Fibroblast of lung (primary cell): ENCODE measurements at regions not wholly inside any gene's neighbourhood (a gene's known extent, or its start where the extent isn't known, plus 50 kb on each side); places are given as distances from the start of the nearest gene placed in this dataset.

Experiments
- DNase-seq, 2 donors: peaks; one replicate each; pipeline versions ENCODE4 v3.0.0 to v3.0.0-alpha.2; 2010; ENCODE audit warnings: low read depth in 2 of 2
- H2AFZ ChIP-seq: 2 replicates; pipeline ENCODE4 v1.5.1; 2012; ENCODE audit warnings: low read length, control low read depth, inconsistent platforms
- H3K27ac ChIP-seq: 2 replicates; pipeline ENCODE4 v1.5.1; 2011; ENCODE audit warnings: low read length, control low read depth; ENCODE audit not compliant: insufficient read depth
- H3K27me3 ChIP-seq: 2 replicates; pipeline ENCODE4 v1.5.1; 2011; ENCODE audit warnings: mild to moderate bottlenecking, low read length; ENCODE audit not compliant: control insufficient read depth, insufficient read depth
- H3K36me3 ChIP-seq: 2 replicates; pipeline ENCODE4 v1.5.1; 2011; ENCODE audit warnings: low read length; ENCODE audit not compliant: control insufficient read depth, insufficient read depth
- H3K4me1 ChIP-seq: 2 replicates; pipeline ENCODE4 v1.5.1; 2011; ENCODE audit warnings: low read length; ENCODE audit not compliant: control insufficient read depth, insufficient read depth; ENCODE audit errors: extremely low read depth
- H3K4me2 ChIP-seq: 2 replicates; pipeline ENCODE4 v1.5.1; 2011; ENCODE audit warnings: low read length, control low read depth; ENCODE audit not compliant: insufficient read depth; ENCODE audit errors: extremely low read depth
- H3K4me3 ChIP-seq, 4 experiments: fragments of 200-600 bp in 1 of 4; sonication (generic) in 1 of 4; replicated peaks in 1 of 4; 2 replicates each; pipeline ENCODE4 v1.5.1; 2011 to 2016; ENCODE audit warnings: low read length in 4 of 4, low read depth in 3 of 4, mild to moderate bottlenecking in 3 of 4, control low read depth in 2 of 4, inconsistent platforms in 1 of 4, mixed read lengths in 1 of 4; ENCODE audit not compliant: insufficient read depth in 1 of 4; ENCODE audit errors: control extremely low read depth in 1 of 4
- H3K79me2 ChIP-seq: 2 replicates; pipeline ENCODE4 v1.5.1; 2012; ENCODE audit warnings: mild to moderate bottlenecking, low read length, inconsistent platforms; ENCODE audit not compliant: control insufficient read depth, insufficient read depth
- H3K9ac ChIP-seq: 2 replicates; pipeline ENCODE4 v1.5.1; 2011; ENCODE audit warnings: mild to moderate bottlenecking, low read length, control low read depth; ENCODE audit not compliant: insufficient read depth
- H3K9me3 ChIP-seq: 2 replicates; pipeline ENCODE4 v1.5.1; 2012; ENCODE audit warnings: low read depth, low read length; ENCODE audit not compliant: control insufficient read depth, insufficient read depth
- H4K20me1 ChIP-seq: 2 replicates; pipeline ENCODE4 v1.5.1; 2011; ENCODE audit warnings: low read length; ENCODE audit not compliant: control insufficient read depth, insufficient read depth; ENCODE audit errors: extremely low read depth
- EZH2 ChIP-seq: IDR thresholded peaks from 2 replicates; pipeline ENCODE4 v1.5.1; 2012; ENCODE audit warnings: low read length, control low read depth, mild to moderate bottlenecking; ENCODE audit errors: missing control alignments
- TF ChIP-seq, protein P1 (sequence below), 2 donors: IDR thresholded peaks in 1 of 2; conservative IDR thresholded peaks in 1 of 2; 1 replicate in 1 of 2; 2 replicates in 1 of 2; pipeline ENCODE4 v1.5.1; 2011 to 2012; ENCODE audit warnings: low read length in 2 of 2, control low read depth in 1 of 2, inconsistent platforms in 1 of 2, low read depth in 1 of 2, mild to moderate bottlenecking in 1 of 2

- H3K27ac ChIP-seq: no peak overlapping the region
- no peaks in the 10 kb centered on the region for H3K27me3 ChIP-seq
- H3K4me1 ChIP-seq: no peaks in the 10 kb centered on the region
- no peak for DNase-seq
- no peaks in the 10 kb centered on the region for H3K9me3 ChIP-seq
- H3K36me3 ChIP-seq: no peaks in the 10 kb centered on the region
- H2AFZ ChIP-seq: no peak overlapping the region
- TF ChIP-seq, protein P1, sequence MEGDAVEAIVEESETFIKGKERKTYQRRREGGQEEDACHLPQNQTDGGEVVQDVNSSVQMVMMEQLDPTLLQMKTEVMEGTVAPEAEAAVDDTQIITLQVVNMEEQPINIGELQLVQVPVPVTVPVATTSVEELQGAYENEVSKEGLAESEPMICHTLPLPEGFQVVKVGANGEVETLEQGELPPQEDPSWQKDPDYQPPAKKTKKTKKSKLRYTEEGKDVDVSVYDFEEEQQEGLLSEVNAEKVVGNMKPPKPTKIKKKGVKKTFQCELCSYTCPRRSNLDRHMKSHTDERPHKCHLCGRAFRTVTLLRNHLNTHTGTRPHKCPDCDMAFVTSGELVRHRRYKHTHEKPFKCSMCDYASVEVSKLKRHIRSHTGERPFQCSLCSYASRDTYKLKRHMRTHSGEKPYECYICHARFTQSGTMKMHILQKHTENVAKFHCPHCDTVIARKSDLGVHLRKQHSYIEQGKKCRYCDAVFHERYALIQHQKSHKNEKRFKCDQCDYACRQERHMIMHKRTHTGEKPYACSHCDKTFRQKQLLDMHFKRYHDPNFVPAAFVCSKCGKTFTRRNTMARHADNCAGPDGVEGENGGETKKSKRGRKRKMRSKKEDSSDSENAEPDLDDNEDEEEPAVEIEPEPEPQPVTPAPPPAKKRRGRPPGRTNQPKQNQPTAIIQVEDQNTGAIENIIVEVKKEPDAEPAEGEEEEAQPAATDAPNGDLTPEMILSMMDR (conservative IDR thresholded peaks at IDR 0.05 in 1 of 2, IDR thresholded peaks at IDR 0.05 in 1 of 2; ENCODE audit: low read depth in 1 of 2, low read length in 2 of 2): no peak
- no peak for TF ChIP-seq EZH2
- no peak overlapping the region for H3K9ac ChIP-seq
- no peaks in the 10 kb centered on the region for H3K79me2 ChIP-seq
- no peak overlapping the region for H3K4me3 ChIP-seq
- H4K20me1 ChIP-seq: no peaks in the 10 kb centered on the region
- H3K4me2 ChIP-seq: no peak overlapping the region
Observed at GRCh38 chr14:94827711-94828447, 58.0 kb upstream of the GSC start.

DNA sequence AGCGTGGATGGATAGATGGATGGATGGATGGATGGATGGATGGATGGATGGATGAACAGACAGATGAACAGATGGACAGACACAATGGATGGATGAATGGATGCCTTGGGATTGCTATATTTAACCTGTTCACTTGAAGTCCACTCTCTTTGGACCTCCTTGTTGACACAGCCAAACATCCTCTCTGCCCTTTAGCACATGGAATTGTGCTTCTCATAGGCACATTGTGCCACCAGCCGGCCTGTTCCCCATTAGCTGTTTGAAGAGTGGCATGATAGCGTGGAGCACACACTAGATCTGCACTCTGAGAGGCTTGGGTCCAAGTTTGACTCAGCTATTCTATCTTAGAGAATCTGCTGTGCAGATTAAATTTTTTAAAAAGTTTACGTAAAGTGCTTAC lies 56.9 kb upstream of the GSC start:
- Histone ChIP-seq H3K79me2 (no peaks in the 10 kb centered on the region), H3K4me1 (no peaks in the 10 kb centered on the region), H2AFZ (no peak overlapping the region), H3K27me3 (no peaks in the 10 kb centered on the region), H3K9ac (no peak overlapping the region), H3K9me3 (no peaks in the 10 kb centered on the region), H4K20me1 (no peaks in the 10 kb centered on the region), H3K4me2 (no peak overlapping the region), H3K27ac (no peak overlapping the region), H3K36me3 (no peaks in the 10 kb centered on the region), H3K4me3 (no peak overlapping the region)
- DNase-seq: no peak
- TF ChIP-seq EZH2: no peak
- TF ChIP-seq, protein P1 (conservative IDR thresholded peaks at IDR 0.05 in 1 of 2, IDR thresholded peaks at IDR 0.05 in 1 of 2; ENCODE audit: low read depth in 1 of 2, low read length in 2 of 2): no peak

DNA sequence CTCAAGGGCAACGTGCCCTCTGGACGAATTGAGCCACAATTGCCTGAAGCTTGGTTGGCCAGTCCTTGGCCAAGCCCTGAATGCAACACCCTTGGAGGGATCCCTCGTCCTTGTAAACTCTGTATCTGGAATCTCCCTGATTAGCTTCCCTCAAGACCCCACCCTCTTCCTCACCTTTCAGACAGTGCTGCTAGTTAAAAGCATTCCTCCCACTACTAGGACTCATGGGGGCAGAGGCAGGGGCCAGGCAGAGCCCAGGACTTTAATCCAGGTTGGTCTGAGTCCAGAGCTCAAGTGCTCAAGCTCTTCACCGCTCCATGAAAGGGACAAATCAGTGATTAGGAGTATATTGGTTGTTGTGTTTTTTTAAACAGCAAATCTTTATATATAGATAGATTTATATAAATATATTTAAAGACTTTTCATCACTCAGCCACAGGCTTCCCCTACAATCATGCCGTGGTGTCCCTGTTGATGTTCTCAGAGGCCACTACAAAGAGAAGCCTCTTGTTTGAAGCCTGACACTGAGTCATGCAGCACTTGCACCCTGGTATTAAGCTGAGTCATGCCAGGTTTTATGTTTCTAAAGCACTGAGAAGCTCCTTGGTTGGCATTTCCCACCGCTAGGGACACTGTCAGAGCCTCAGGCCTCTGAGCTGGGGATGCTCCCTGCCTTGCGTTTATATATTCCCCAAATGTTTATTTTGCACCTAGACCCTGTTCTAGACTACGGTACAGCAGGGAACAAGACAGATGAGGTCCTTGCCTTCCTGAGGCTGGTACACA lies 53.8 kb upstream of the GSC start:
- H3K27me3 ChIP-seq: no peaks in the 10 kb centered on the region
- H3K4me1 ChIP-seq: no peaks in the 10 kb centered on the region
- H2AFZ ChIP-seq: no peak overlapping the region
- H3K9ac ChIP-seq: no peak overlapping the region
- no peaks in the 10 kb centered on the region for H3K36me3 ChIP-seq
- H3K27ac ChIP-seq: no peak overlapping the region
- H3K9me3 ChIP-seq: no peaks in the 10 kb centered on the region
- H3K4me3 ChIP-seq: no peak overlapping the region
- DNase-seq: peak in 1 of 2 donors; percentile 6
- H4K20me1 ChIP-seq: no peaks in the 10 kb centered on the region
- no peak for TF ChIP-seq EZH2
- TF ChIP-seq, protein P1 (conservative IDR thresholded peaks at IDR 0.05 in 1 of 2, IDR thresholded peaks at IDR 0.05 in 1 of 2; ENCODE audit: low read depth in 1 of 2, low read length in 2 of 2): no peak
- H3K79me2 ChIP-seq: no peaks in the 10 kb centered on the region
- H3K4me2 ChIP-seq: no peak overlapping the region
